Mesendoderm (in vitro differentiated cells): ENCODE measurements at regions not wholly inside any gene's neighbourhood (a gene's known extent, or its start where the extent isn't known, plus 50 kb on each side); places are given as distances from the start of the nearest gene placed in this dataset.

ENCODE experiments used
- DNase-seq: peaks from one replicate; pipeline ENCODE4 v3.0.0; 2013
- H2AK5ac ChIP-seq: 2 replicates; pipeline ENCODE4 v1.6.1; 2013; ENCODE audit warnings: low read length, inconsistent platforms
- H2BK120ac ChIP-seq: 2 replicates; pipeline ENCODE4 v1.6.1; 2013; ENCODE audit warnings: low read depth, mild to moderate bottlenecking, low read length, moderate library complexity, mixed read lengths
- H2BK15ac ChIP-seq: replicated peaks from 2 replicates; pipeline ENCODE4 v1.6.1; 2013; ENCODE audit warnings: low read depth, mild to moderate bottlenecking, moderate library complexity
- H2BK5ac ChIP-seq: 2 replicates; pipeline ENCODE4 v1.6.1; 2013; ENCODE audit warnings: low read length, inconsistent platforms
- H3K18ac ChIP-seq: 2 replicates; pipeline ENCODE4 v1.6.1; 2013; ENCODE audit warnings: mild to moderate bottlenecking, low read length, mixed read lengths
- H3K23ac ChIP-seq: one replicate; pipeline ENCODE4 v1.6.1; 2013; ENCODE audit warnings: low read length
- H3K27ac ChIP-seq: 2 replicates; pipeline ENCODE4 v1.5.1; 2013; ENCODE audit warnings: low read depth, mild to moderate bottlenecking, inconsistent platforms, low read length, moderate library complexity
- H3K27me3 ChIP-seq: 2 replicates; pipeline ENCODE4 v1.6.1; 2013; ENCODE audit warnings: low read length, control low read depth, mild to moderate bottlenecking, inconsistent platforms; ENCODE audit not compliant: insufficient read depth, poor library complexity
- H3K36me3 ChIP-seq: 2 replicates; pipeline ENCODE4 v1.6.1; 2013; ENCODE audit warnings: low read length, inconsistent platforms; ENCODE audit not compliant: control insufficient read depth, insufficient read depth
- H3K4ac ChIP-seq: one replicate; pipeline ENCODE4 v1.6.1; 2013; ENCODE audit warnings: low read depth, mild to moderate bottlenecking, low read length, moderate library complexity
- H3K4me1 ChIP-seq: 2 replicates; pipeline ENCODE4 v1.6.1; 2013; ENCODE audit warnings: low read depth, low read length, inconsistent platforms; ENCODE audit not compliant: control insufficient read depth
- H3K4me2 ChIP-seq: 2 replicates; pipeline ENCODE4 v1.6.1; 2013; ENCODE audit warnings: low read length
- H3K4me3 ChIP-seq: 2 replicates; pipeline ENCODE4 v1.5.1; 2013; ENCODE audit warnings: mild to moderate bottlenecking, low read length
- H3K56ac ChIP-seq: one replicate; pipeline ENCODE4 v1.6.1; 2013; ENCODE audit warnings: low read length
- H3K79me1 ChIP-seq: 2 replicates; pipeline ENCODE4 v1.6.1; 2013; ENCODE audit warnings: low read length, inconsistent platforms
- H3K79me2 ChIP-seq: 2 replicates; pipeline ENCODE4 v1.6.1; 2013; ENCODE audit warnings: mild to moderate bottlenecking, low read length; ENCODE audit not compliant: control insufficient read depth, insufficient read depth
- H3K9ac ChIP-seq: 2 replicates; pipeline ENCODE4 v1.6.1; 2013; ENCODE audit warnings: low read length, inconsistent platforms
- H4K5ac ChIP-seq: one replicate; pipeline ENCODE4 v1.6.1; 2013; ENCODE audit warnings: low read length
- H4K8ac ChIP-seq: one replicate; pipeline ENCODE4 v1.6.1; 2013; ENCODE audit warnings: low read depth, mild to moderate bottlenecking, control low read depth, low read length, moderate library complexity
- WGBS: extraction: QIAGEN DNeasy Blood & Tissue Kit; methylation state at CpG from one replicate; pipeline ENCODE4 v1.1.7; 2013; ENCODE audit warnings: low lambda C conversion rate, missing lambda C conversion rate; ENCODE audit not compliant: insufficient coverage; ENCODE audit errors: extremely low coverage; 5-methylcytosine and 5-hydroxymethylcytosine counted together

DNA sequence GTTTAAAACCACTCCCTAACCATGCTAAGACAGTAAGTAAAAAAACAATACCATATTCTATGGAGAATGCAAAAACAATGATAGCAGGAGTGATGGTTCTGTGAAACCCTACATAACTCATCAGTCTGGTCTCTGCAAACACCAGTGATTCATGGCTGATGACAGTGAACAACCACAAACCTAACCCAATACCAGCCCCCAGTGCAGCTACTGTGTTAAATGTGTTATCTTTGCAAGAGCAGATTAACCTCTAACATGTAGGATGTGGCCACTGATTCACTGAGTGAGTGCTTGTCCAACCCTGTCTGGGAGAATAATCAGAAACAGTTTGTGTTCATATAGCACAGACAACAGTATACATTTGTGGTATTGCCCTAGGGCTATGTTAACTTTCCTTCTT, 100.2 kb upstream of the COG2 start:
- Histone ChIP-seq H3K9ac (no peak overlapping the region), H3K4me2 (no peak overlapping the region), H3K79me2 (no peaks in the 10 kb centered on the region), H4K8ac (no peak overlapping the region), H3K36me3 (no peaks in the 10 kb centered on the region), H2BK15ac (no peak overlapping the region), H3K4ac (no peak overlapping the region), H2BK120ac (no peak overlapping the region), H3K4me3 (no peak overlapping the region), H3K4me1 (no peaks in the 10 kb centered on the region), H3K18ac (no peak overlapping the region), H2AK5ac (no peak overlapping the region), H3K79me1 (no peaks in the 10 kb centered on the region), H3K56ac (no peak overlapping the region), H2BK5ac (no peak overlapping the region), H3K27ac (no peak overlapping the region), H3K27me3 (no peaks in the 10 kb centered on the region), H4K5ac (no peak overlapping the region), H3K23ac (no peak overlapping the region)
- no peak for DNase-seq

DNA sequence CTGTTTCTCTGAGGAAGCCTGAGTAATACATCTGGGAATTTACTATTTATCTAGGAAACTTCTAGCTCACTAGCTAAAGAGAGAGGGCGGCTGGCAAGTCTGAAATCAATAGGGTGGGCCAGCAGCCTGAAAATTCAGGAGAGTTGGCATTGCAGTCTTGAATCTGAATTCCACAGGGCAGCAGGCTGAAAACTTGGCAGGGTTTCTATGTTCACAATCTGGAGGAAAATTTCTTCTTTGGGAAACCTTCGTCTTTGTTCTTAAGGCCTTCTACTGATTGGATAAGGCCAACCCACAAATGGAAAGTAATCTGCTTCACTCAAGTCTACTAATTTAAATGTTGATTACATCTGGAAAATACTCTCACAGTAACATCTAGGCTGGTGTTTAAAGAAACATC, 101.0 kb upstream of the COG2 start:
- no peak overlapping the region for H3K4ac ChIP-seq
- H3K4me3 ChIP-seq: no peak overlapping the region
- H2AK5ac ChIP-seq: no peak overlapping the region
- H3K27ac ChIP-seq: no peak overlapping the region
- no peak for DNase-seq
- no peaks in the 10 kb centered on the region for H3K36me3 ChIP-seq
- H3K79me1 ChIP-seq: no peaks in the 10 kb centered on the region
- WGBS: no CpG with 5 or more reads among the region's 2 CpGs
- H3K4me2 ChIP-seq: no peak overlapping the region
- H3K56ac ChIP-seq: no peak overlapping the region
- H3K9ac ChIP-seq: no peak overlapping the region
- H2BK15ac ChIP-seq: no peak overlapping the region
- no peak overlapping the region for H3K23ac ChIP-seq
- no peak overlapping the region for H4K8ac ChIP-seq
- no peak overlapping the region for H2BK120ac ChIP-seq
- H3K18ac ChIP-seq: no peak overlapping the region
- H4K5ac ChIP-seq: no peak overlapping the region
- no peaks in the 10 kb centered on the region for H3K4me1 ChIP-seq
- H3K79me2 ChIP-seq: no peaks in the 10 kb centered on the region
- H2BK5ac ChIP-seq: no peak overlapping the region
- no peaks in the 10 kb centered on the region for H3K27me3 ChIP-seq

DNA sequence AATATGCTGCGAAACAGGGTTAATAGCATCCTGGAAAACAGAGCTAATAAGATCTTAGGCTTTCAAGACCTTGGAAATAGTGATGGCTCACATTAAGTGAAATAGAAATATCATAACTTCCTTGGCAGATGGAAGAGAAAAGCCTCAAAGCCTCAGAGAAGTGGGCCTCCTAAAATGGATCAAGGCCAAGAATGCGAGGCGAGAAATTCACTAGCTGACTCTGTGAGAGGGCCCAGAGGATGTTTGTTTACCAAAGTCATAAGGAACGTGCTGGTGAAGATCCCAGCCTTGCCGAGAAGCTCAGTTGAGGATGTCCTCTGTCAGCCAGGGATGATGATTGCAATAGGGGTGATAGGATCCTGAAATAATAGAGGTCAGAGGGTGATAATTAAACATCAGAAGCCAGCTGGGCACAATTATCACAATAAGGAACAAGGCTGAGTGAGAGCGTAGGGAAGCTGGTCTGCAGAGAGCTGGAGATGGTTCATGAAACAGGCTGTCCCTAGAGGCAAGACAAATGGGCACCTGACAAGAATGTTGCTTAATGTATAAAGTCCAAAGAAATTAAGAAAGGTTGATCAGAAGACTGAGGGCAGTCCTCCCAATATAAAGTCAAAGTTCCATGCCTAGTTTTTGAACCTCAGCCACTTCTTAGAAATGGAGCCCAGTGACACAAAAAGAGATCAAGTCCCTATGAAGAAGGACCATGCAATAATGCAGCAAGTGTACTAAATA, 101.7 kb upstream of the COG2 start:
- no peak overlapping the region for H4K5ac ChIP-seq
- DNase-seq: no peak
- H2BK15ac ChIP-seq: no peak overlapping the region
- no peaks in the 10 kb centered on the region for H3K79me2 ChIP-seq
- H3K27me3 ChIP-seq: no peaks in the 10 kb centered on the region
- H3K23ac ChIP-seq: no peak overlapping the region
- no peak overlapping the region for H3K4me2 ChIP-seq
- H3K27ac ChIP-seq: no peak overlapping the region
- no peak overlapping the region for H2AK5ac ChIP-seq
- H3K4me1 ChIP-seq: no peaks in the 10 kb centered on the region
- no peak overlapping the region for H3K56ac ChIP-seq
- H3K9ac ChIP-seq: no peak overlapping the region
- no peak overlapping the region for H4K8ac ChIP-seq
- no peaks in the 10 kb centered on the region for H3K79me1 ChIP-seq
- H2BK120ac ChIP-seq: no peak overlapping the region
- no peak overlapping the region for H3K18ac ChIP-seq
- no peak overlapping the region for H2BK5ac ChIP-seq
- WGBS: no CpG with 5 or more reads among the region's 6 CpGs
- H3K36me3 ChIP-seq: no peaks in the 10 kb centered on the region
- H3K4me3 ChIP-seq: no peak overlapping the region
- no peak overlapping the region for H3K4ac ChIP-seq

DNA sequence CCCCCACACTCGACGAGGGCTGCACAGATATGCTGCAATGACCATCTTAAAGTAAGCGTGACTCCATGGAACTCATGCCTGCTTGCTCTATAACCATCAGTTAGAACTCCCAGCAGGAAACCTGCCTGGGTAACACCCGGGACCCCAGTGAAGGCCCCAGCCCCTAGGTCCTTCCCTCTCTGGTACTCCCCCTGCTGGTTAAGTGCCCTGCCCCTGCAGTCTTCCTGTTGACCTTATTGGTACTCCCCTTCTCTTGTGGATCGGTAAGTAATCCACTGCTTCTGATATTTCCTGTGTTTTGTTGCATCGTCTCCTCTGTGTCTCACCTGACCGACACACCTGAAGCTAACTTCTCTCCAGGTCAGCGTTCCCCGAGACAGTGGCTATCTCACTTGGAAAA, 104.8 kb upstream of the COG2 start:
- H3K23ac ChIP-seq: no peak overlapping the region
- H3K79me2 ChIP-seq: no peaks in the 10 kb centered on the region
- H3K36me3 ChIP-seq: no peaks in the 10 kb centered on the region
- H3K27ac ChIP-seq: no peak overlapping the region
- no peak overlapping the region for H3K18ac ChIP-seq
- no peak overlapping the region for H4K8ac ChIP-seq
- no peaks in the 10 kb centered on the region for H3K79me1 ChIP-seq
- no peak overlapping the region for H3K4me2 ChIP-seq
- no peak overlapping the region for H2BK5ac ChIP-seq
- no peak overlapping the region for H2BK120ac ChIP-seq
- WGBS: no CpG with 5 or more reads among the region's 9 CpGs
- H3K4ac ChIP-seq: no peak overlapping the region
- H3K4me1 ChIP-seq: no peaks in the 10 kb centered on the region
- peak; percentile 60 for DNase-seq
- H3K4me3 ChIP-seq: no peak overlapping the region
- no peak overlapping the region for H4K5ac ChIP-seq
- no peak overlapping the region for H3K9ac ChIP-seq
- no peak overlapping the region for H2BK15ac ChIP-seq
- H2AK5ac ChIP-seq: no peak overlapping the region
- no peaks in the 10 kb centered on the region for H3K27me3 ChIP-seq
- no peak overlapping the region for H3K56ac ChIP-seq

DNA sequence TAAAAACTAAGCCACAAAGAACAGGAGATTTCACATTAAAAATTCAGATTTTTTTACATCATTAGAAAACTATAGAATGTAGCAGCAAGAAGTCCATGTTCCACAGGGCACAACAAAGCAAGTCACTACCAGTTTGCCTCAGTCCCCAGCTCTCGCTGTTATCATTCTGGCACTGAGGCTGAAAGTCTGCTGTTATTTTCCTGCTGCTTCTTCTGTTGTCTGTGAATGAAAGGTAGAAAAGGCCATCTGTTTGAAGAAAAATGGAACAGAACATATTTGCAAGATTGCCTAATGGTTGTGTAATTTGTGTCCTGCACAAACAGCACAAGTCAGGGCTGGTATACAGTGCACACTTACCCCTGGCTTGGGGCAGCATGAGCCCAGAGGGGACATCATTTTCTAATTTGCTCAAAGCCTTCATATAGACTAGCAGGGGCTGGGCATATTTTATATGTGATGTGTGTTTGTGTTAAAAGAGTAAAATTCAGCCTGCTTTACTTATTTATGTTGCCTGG, 105.6 kb upstream of the COG2 start:
- Histone ChIP-seq H3K56ac (no peak overlapping the region), H3K79me1 (no peaks in the 10 kb centered on the region), H3K18ac (no peak overlapping the region), H2BK120ac (no peak overlapping the region), H2BK5ac (no peak overlapping the region), H3K23ac (no peak overlapping the region), H3K36me3 (no peaks in the 10 kb centered on the region), H2BK15ac (no peak overlapping the region), H2AK5ac (no peak overlapping the region), H4K5ac (no peak overlapping the region), H3K27me3 (no peaks in the 10 kb centered on the region), H4K8ac (no peak overlapping the region), H3K4me2 (no peak overlapping the region), H3K4ac (no peak overlapping the region), H3K79me2 (no peaks in the 10 kb centered on the region), H3K27ac (no peak overlapping the region), H3K4me3 (no peak overlapping the region), H3K4me1 (no peaks in the 10 kb centered on the region), H3K9ac (no peak overlapping the region)
- no peak for DNase-seq
- no CpG with 5 or more reads among the region's 1 CpG for WGBS

DNA sequence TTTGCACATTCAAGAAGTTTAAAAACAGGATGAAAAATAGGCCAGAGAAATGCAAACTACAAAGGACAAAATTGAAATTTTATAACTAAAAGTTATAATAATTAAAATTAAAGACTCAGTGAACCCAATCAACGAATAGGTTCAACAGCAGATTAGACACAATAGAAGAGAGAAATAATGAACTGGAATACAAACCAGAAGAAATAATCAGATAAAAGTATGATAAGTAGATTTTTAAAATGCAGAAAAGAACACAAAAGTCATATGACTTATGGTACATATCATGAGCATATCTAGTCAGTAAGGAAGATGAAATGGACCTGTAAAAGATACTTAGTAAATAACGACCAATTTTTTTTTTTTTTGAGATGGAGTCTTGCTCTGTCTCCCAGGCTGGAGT, 108.1 kb upstream of the COG2 start:
- no peak overlapping the region for H3K4ac ChIP-seq
- no peak overlapping the region for H4K8ac ChIP-seq
- no peak overlapping the region for H2BK120ac ChIP-seq
- no peaks in the 10 kb centered on the region for H3K36me3 ChIP-seq
- no peaks in the 10 kb centered on the region for H3K4me1 ChIP-seq
- H2BK15ac ChIP-seq: no peak overlapping the region
- no peak overlapping the region for H3K27ac ChIP-seq
- no peak overlapping the region for H2AK5ac ChIP-seq
- no peak overlapping the region for H3K4me2 ChIP-seq
- H3K56ac ChIP-seq: no peak overlapping the region
- no peak overlapping the region for H2BK5ac ChIP-seq
- H3K27me3 ChIP-seq: no peaks in the 10 kb centered on the region
- H3K79me2 ChIP-seq: no peaks in the 10 kb centered on the region
- no peak overlapping the region for H3K23ac ChIP-seq
- H3K79me1 ChIP-seq: no peaks in the 10 kb centered on the region
- no peak overlapping the region for H4K5ac ChIP-seq
- H3K4me3 ChIP-seq: no peak overlapping the region
- no CpG with 5 or more reads among the region's 2 CpGs for WGBS
- H3K9ac ChIP-seq: no peak overlapping the region
- no peak for DNase-seq
- H3K18ac ChIP-seq: no peak overlapping the region
